A549 (cell line): ENCODE measurements at regions not wholly inside any gene's neighbourhood (a gene's known extent, or its start where the extent isn't known, plus 50 kb on each side); places are given as distances from the start of the nearest gene placed in this dataset.

ENCODE experiments used
- ATAC-seq, 2 experiments: fragments of 200-7000 bp in 1 of 2; fragments of >200 bp in 1 of 2; cut with Nextera tagmentation in 1 of 2; cut with Tn5 transposase in 1 of 2; 3 replicates each; pipeline versions ENCODE4 v1.8.0 to v1.9.1; 2018 to 2020; ENCODE audit warnings: mild to moderate bottlenecking in 1 of 2, moderate library complexity in 1 of 2
- CTCF ChIA-PET: fragments of 300-600 bp; sonication (Branson Sonifier 250); formaldehyde crosslinking; extraction: SDS; loops from one replicate; lab custom pipeline; 2021; ENCODE audit warnings: antibody characterized with exemption, inconsistent platforms; lab: Yijun Ruan, JAX
- POLR2A ChIA-PET: fragments of 350-600 bp; formaldehyde crosslinking; extraction: SDS; loops from one replicate; lab custom pipeline; 2021; ENCODE audit warnings: antibody characterized with exemption, inconsistent platforms; lab: Yijun Ruan, JAX
- DNase-seq, 2 experiments: peaks; one replicate each; pipeline versions ENCODE4 v3.0.0 to v3.0.0-alpha.2; 2011 to 2016; ENCODE audit warnings: low read depth in 1 of 2, low spot score in 1 of 2
- FAIRE-seq: peaks from 2 replicates; lab custom pipeline; 2011; peaks lifted over from hg19 to GRCh38; lab: Jason Lieb, UNC
- H3K27ac ChIP-seq, 2 experiments: fragments of >200 bp; sonication (Bioruptor Twin); formaldehyde crosslinking; 3 replicates each; pipeline ENCODE4 v1.5.1; 2016 to 2017
- H3K4me1 ChIP-seq: fragments of >200 bp; sonication (Bioruptor Twin); formaldehyde crosslinking; 3 replicates; pipeline ENCODE4 v1.6.1; 2016
- H3K4me2 ChIP-seq: fragments of >200 bp; sonication (Bioruptor Twin); formaldehyde crosslinking; 3 replicates; pipeline ENCODE4 v1.6.1; 2016
- H3K4me3 ChIP-seq: fragments of >200 bp; sonication (Bioruptor Twin); formaldehyde crosslinking; 3 replicates; pipeline ENCODE4 v1.5.1; 2016
- H3K9me3 ChIP-seq: fragments of >200 bp; sonication (Bioruptor Twin); formaldehyde crosslinking; 3 replicates; pipeline ENCODE4 v1.6.1; 2016
- CBX2 ChIP-seq: fragments of 200-600 bp; sonication (generic); IDR thresholded peaks from 2 replicates; pipeline ENCODE4 v1.6.1; 2016; ENCODE audit warnings: low read depth, mild to moderate bottlenecking, borderline replicate concordance
- CBX8 ChIP-seq: fragments of 200-600 bp; sonication (generic); IDR thresholded peaks from 2 replicates; pipeline ENCODE4 v1.6.1; 2016
- CHD2 ChIP-seq: fragments of 150-350 bp; IDR thresholded peaks from 2 replicates; pipeline ENCODE4 v1.6.1; 2014; ENCODE audit warnings: low read length; ENCODE audit not compliant: partially characterized antibody
- CHD4 ChIP-seq: fragments of 200-600 bp; sonication (generic); IDR thresholded peaks from 2 replicates; pipeline ENCODE4 v1.6.1; 2016; ENCODE audit warnings: antibody characterized with exemption, mild to moderate bottlenecking, borderline replicate concordance
- ELK1 ChIP-seq: fragments of 150-350 bp; IDR thresholded peaks from 2 replicates; pipeline ENCODE4 v1.6.1; 2014; ENCODE audit warnings: low read depth, mild to moderate bottlenecking, low read length
- ESRRA ChIP-seq: fragments of 150-350 bp; IDR thresholded peaks from 2 replicates; pipeline ENCODE4 v1.6.1; 2014; ENCODE audit warnings: mild to moderate bottlenecking, low read length, borderline replicate concordance
- FOSB ChIP-seq: fragments of 250-450 bp; sonication (Bioruptor Pico); IDR thresholded peaks from 2 replicates; pipeline ENCODE4 v1.5.0; 2020; ENCODE audit warnings: mild to moderate bottlenecking, moderate library complexity
- HDAC2 ChIP-seq: fragments of 200-600 bp; sonication (generic); IDR thresholded peaks from 2 replicates; pipeline ENCODE4 v1.6.1; 2016
- HEYL ChIP-seq: fragments of 250-450 bp; sonication (Bioruptor Pico); IDR thresholded peaks from 2 replicates; pipeline ENCODE4 v1.8.0; 2021; ENCODE audit warnings: mild to moderate bottlenecking, moderate library complexity
- HOXB5 ChIP-seq: fragments of 250-450 bp; sonication (Bioruptor Pico); IDR thresholded peaks from 2 replicates; pipeline ENCODE4 v1.5.0; 2020; ENCODE audit warnings: mild to moderate bottlenecking, moderate library complexity
- JUN ChIP-seq, 2 experiments: fragments of >200 bp; sonication (Bioruptor Twin); formaldehyde crosslinking; IDR thresholded peaks; 2 replicates in 1 of 2; 3 replicates in 1 of 2; pipeline ENCODE4 v1.6.1; 2016 to 2017
- MAFK ChIP-seq: fragments of 450-650 bp; IDR thresholded peaks from 2 replicates; pipeline ENCODE4 v1.6.1; 2014; ENCODE audit not compliant: partially characterized antibody
- MAX ChIP-seq: IDR thresholded peaks from 2 replicates; pipeline ENCODE4 v1.6.1; 2012
- MAZ ChIP-seq: fragments of 150-350 bp; IDR thresholded peaks from 2 replicates; pipeline ENCODE4 v1.6.1; 2014; ENCODE audit warnings: antibody characterized with exemption, low read depth, low read length, borderline replicate concordance
- NR3C1 ChIP-seq: fragments of >200 bp; sonication (Bioruptor Twin); formaldehyde crosslinking; IDR thresholded peaks from 3 replicates; pipeline ENCODE4 v1.6.1; 2017
- POLR2AphosphoS2 ChIP-seq: conservative IDR thresholded peaks from 2 replicates; pipeline ENCODE4 v1.6.1; 2012; ENCODE audit warnings: low read length, improper control_type of control experiment, inconsistent platforms
- RARB ChIP-seq: fragments of 250-450 bp; sonication (Bioruptor Pico); IDR thresholded peaks from 2 replicates; pipeline ENCODE4 v1.8.0; 2021; ENCODE audit warnings: mild to moderate bottlenecking, moderate library complexity
- SMC3 ChIP-seq: fragments of >200 bp; sonication (Bioruptor Twin); formaldehyde crosslinking; IDR thresholded peaks from 3 replicates; pipeline ENCODE4 v1.6.1; 2018; ENCODE audit warnings: inconsistent platforms
- SREBF2 ChIP-seq: fragments of 450-650 bp; IDR thresholded peaks from 2 replicates; pipeline ENCODE4 v1.6.1; 2014; ENCODE audit warnings: mild to moderate bottlenecking, moderate library complexity
- TP53 ChIP-seq: fragments of 250-450 bp; sonication (Bioruptor Pico); IDR thresholded peaks from 2 replicates; pipeline ENCODE4 v1.5.0; 2021; ENCODE audit warnings: mild to moderate bottlenecking, moderate library complexity
- ZNF302 ChIP-seq: fragments of 250-450 bp; sonication (Bioruptor Pico); IDR thresholded peaks from 2 replicates; pipeline ENCODE4 v1.9.0; 2021; ENCODE audit warnings: inconsistent platforms, mild to moderate bottlenecking, moderate library complexity
- ZSCAN20 ChIP-seq: fragments of 250-450 bp; sonication (Bioruptor Pico); IDR thresholded peaks from 2 replicates; pipeline ENCODE4 v1.8.0; 2022; ENCODE audit warnings: mild to moderate bottlenecking, moderate library complexity
- WGBS: methylation state at CpG from one replicate; pipeline ENCODE4 v1.1.6; 2017; ENCODE audit errors: missing lambda C conversion rate; 5-methylcytosine and 5-hydroxymethylcytosine counted together
- TF ChIP-seq, protein P1 (sequence below): fragments of 250-450 bp; sonication (Bioruptor Pico); IDR thresholded peaks from 2 replicates; pipeline ENCODE4 v1.5.0; 2020; ENCODE audit warnings: low read depth, mild to moderate bottlenecking, moderate library complexity
- TF ChIP-seq, protein P2 (sequence below): fragments of >200 bp; sonication (Bioruptor Twin); formaldehyde crosslinking; IDR thresholded peaks from 2 replicates; pipeline ENCODE4 v1.6.1; 2016

DNA sequence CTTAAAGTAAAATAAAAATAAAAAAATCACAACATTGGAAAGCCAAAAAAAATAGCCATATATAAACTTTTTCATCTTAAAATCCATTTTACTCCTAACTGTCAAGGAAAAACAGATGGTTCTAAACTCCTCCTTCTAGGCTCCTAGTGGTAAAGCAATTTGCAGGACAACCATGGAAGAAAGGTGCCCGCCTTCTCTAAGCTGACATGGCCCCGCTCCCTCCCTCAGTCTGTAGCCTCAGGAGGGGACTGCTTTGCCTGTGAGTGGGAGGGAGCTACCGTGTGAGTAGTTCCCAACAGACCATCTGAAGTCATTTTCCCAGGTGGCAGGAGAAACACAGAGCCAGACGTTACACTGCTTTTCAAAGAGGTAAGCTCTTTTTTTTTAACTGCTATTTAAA is 336.2 kb upstream of the FAT1 start:
- no peak overlapping the region for H3K27ac ChIP-seq
- H3K4me1 ChIP-seq = no peaks in the 10 kb centered on the region
- H3K9me3 ChIP-seq = no peaks in the 10 kb centered on the region
- 52% methylated on average over 4 of the region's 4 CpGs for WGBS
- ATAC-seq (no peak), DNase-seq (no peak), FAIRE-seq (no peak)
- H3K4me3 ChIP-seq = no peak overlapping the region
- no peak for TF ChIP-seq FOSB (CRISPR knock-in tag)
- no peak for TF ChIP-seq ZSCAN20 (CRISPR knock-in tag)
- no peak for TF ChIP-seq HEYL (CRISPR knock-in tag)
- TF ChIP-seq, protein P1, sequence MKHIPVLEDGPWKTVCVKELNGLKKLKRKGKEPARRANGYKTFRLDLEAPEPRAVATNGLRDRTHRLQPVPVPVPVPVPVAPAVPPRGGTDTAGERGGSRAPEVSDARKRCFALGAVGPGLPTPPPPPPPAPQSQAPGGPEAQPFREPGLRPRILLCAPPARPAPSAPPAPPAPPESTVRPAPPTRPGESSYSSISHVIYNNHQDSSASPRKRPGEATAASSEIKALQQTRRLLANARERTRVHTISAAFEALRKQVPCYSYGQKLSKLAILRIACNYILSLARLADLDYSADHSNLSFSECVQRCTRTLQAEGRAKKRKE (CRISPR knock-in tag) = no peak
- ChIA-PET CTCF (no interaction called here), POLR2A (no interaction called here)
- no peak overlapping the region for H3K4me2 ChIP-seq

- Histone ChIP-seq H3K27ac (no peak overlapping the region), H3K4me3 (no peak overlapping the region), H3K4me2 (no peak overlapping the region), H3K9me3 (no peaks in the 10 kb centered on the region), H3K4me1 (no peaks in the 10 kb centered on the region)
- TF ChIP-seq ZSCAN20 (CRISPR knock-in tag) (no peak), MAX (no peak), HEYL (CRISPR knock-in tag) (no peak), SREBF2 (no peak), RARB (no peak)
- no peak for FAIRE-seq
- ChIA-PET CTCF (no interaction called here), POLR2A (no interaction called here)
- 66% methylated on average over 8 of the region's 14 CpGs for WGBS
- DNase-seq = no peak
- no peak for ATAC-seq
Observed at GRCh38 chr4:187060551-187060950, 336.9 kb upstream of the FAT1 start.

DNA sequence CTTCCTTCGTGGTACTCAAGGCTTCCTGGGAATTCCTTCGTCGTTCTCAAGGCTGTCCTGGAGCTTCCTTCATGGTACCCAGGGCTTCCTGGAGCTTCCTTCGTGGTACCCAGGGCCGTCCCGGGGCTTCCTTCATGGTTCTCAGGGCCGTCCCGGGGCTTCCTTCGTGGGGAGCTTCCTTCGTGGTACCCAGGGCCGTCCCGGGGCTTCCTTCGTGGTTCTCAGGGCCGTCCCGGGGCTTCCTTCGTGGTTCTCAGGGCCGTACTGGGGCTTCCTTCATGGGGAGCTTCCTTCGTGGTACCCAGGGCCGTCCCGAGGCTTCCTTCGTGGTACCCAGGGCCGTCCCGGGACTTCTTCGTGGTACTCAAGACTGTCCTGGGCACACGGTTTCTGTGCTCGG is 339.6 kb upstream of the FAT1 start:
- TF ChIP-seq MAZ (no peak), ESRRA (no peak), CBX8 (no peak), HDAC2 (no peak), ELK1 (no peak), JUN (IDR thresholded peaks at IDR 0.05) (no peak), ZNF302 (no peak), NR3C1 (no peak), MAFK (no peak), TP53 (no peak), POLR2AphosphoS2 (no peak), CBX2 (no peak), CHD2 (no peak)
- TF ChIP-seq, protein P2, sequence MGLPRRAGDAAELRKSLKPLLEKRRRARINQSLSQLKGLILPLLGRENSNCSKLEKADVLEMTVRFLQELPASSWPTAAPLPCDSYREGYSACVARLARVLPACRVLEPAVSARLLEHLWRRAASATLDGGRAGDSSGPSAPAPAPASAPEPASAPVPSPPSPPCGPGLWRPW = no peak
- ATAC-seq (no peak), DNase-seq (no peak), FAIRE-seq (no peak)
- Histone ChIP-seq H3K9me3 (no peaks in the 10 kb centered on the region), H3K4me1 (no peaks in the 10 kb centered on the region), H3K4me2 (no peak overlapping the region), H3K27ac (no peak overlapping the region), H3K4me3 (no peak overlapping the region)
- POLR2A ChIA-PET = no interaction called here
- CTCF ChIA-PET = no interaction called here
- 54% methylated on average over 23 of the region's 26 CpGs for WGBS

GRCh38 chr4:187064033-187064432 is 340.4 kb upstream of the FAT1 start:
- no peak for ATAC-seq

More at GRCh38 chr4:187064033-187064432, 340.4 kb upstream of the FAT1 start:
- Histone ChIP-seq H3K4me3 (no peak overlapping the region), H3K4me1 (no peaks in the 10 kb centered on the region), H3K27ac (no peak overlapping the region), H3K9me3 (no peaks in the 10 kb centered on the region), H3K4me2 (no peak overlapping the region)
- ChIA-PET CTCF (no interaction called here), POLR2A (no interaction called here)
- TF ChIP-seq HOXB5 (CRISPR knock-in tag) (no peak), NR3C1 (no peak), CHD4 (no peak), SMC3 (no peak)
- WGBS = 90% methylated on average over 28 of the region's 30 CpGs
- DNase-seq (no peak), FAIRE-seq (no peak)
